Sigmoid colon (tissue), 4 donors: ENCODE measurements at regions not wholly inside any gene's neighbourhood (a gene's known extent, or its start where the extent isn't known, plus 50 kb on each side); places are given as distances from the start of the nearest gene placed in this dataset.

Experiments used
- CTCF ChIP-seq, 4 experiments: fragments of 450-650 bp in 3 of 4; fragments of 200-600 bp in 1 of 4; IDR thresholded peaks; one replicate each; pipeline ENCODE4 v1.5.1; 2016 to 2019; ENCODE audit warnings: antibody characterized with exemption in 4 of 4, mild to moderate bottlenecking in 3 of 4, moderate library complexity in 2 of 4
- EP300 ChIP-seq, 4 donors: sonication (generic); formaldehyde crosslinking; IDR thresholded peaks; one replicate each; pipeline ENCODE4 v1.6.1; 2017; ENCODE audit warnings: antibody characterized with exemption in 4 of 4
- POLR2A ChIP-seq, 2 donors: fragments of 450-650 bp; IDR thresholded peaks; one replicate each; pipeline ENCODE4 v1.6.1; 2016; ENCODE audit warnings: antibody characterized with exemption in 2 of 2, mild to moderate bottlenecking in 2 of 2, moderate library complexity in 2 of 2
- POLR2AphosphoS5 ChIP-seq, 4 donors: sonication (generic); formaldehyde crosslinking; IDR thresholded peaks; one replicate each; pipeline ENCODE4 v1.6.1; 2017; ENCODE audit warnings: antibody characterized with exemption in 4 of 4

GRCh38 chr9:16230731-16231130 lies 639.7 kb downstream of the BNC2 start:
- TF ChIP-seq EP300 (IDR thresholded peaks at IDR 0.05) (no peak), POLR2A (IDR thresholded peaks at IDR 0.05) (no peak), CTCF (IDR thresholded peaks at IDR 0.05) (no peak), POLR2AphosphoS5 (IDR thresholded peaks at IDR 0.05) (no peak)
